ENCODE measurements at regions not wholly inside any gene's neighbourhood (a gene's known extent, or its start where the extent isn't known, plus 50 kb on each side); places are given as distances from the start of the nearest gene placed in this dataset.
A peak's percentile ranks its signal among the peaks of the same experiment; 100 is the strongest.
"Not testable (repeated sequence)": the region's sequence is repeated elsewhere in the genome, so short reads cannot be mapped to it uniquely, and the experiment has no call there.

DNA sequence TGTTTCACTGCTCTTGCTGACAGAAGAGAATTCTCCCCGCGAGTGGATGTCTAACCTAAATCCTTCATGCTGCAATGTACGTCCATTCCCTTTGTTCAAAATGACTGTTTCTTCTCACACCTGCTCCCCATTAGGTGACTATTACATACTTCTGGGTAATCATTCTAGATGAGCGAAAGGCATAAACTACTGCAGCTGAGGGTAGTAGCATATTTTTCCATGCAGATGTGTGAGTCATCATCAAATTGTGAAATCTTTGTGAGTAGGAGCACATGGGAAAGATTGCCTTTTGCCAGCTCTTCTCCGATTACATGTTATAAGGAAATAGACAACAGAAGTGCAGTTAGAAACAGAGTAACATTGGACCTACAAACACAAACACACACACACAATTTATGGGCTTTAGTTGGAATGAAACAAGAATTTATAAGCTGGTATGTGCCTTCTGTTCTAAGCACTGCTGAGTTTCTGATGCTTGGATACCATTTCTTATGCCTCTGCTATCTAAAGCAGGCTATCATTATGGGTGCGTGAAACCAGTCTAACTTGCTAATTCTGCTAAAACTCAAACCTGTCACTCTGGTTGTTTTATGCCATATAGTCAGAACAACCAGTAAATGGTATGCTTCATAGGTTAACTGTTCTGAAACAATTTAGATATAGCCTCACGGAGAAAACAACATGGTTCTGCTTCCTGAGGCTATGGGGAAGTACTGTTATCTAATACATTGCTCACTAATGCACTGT lies 346.9 kb upstream of the PSMD7 start:
- DNase-seq, result peak; percentile 71

DNA sequence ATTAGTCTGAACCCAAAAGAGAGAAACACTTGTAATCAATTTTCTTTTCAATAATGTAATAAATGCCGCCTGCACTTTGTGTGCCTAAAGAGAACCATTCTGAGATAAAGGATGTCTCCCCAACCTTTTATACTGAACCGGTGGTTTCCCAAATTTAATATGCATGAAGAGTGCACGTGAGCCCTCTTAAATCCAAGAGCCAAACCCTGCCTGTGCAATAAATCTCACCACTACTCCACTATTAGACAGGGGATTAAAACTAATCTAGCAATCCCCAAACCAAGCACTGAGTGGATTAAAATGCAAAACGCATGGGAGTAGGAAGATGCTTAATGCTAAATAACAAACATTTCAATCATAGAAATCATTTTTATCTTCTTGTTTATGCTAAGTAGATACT lies 351.0 kb upstream of the PSMD7 start:
- no peak for DNase-seq

GRCh38 chr16:73943184-73943583 lies 353.4 kb upstream of the PSMD7 start:
- not testable (repeated sequence) for DNase-seq

GRCh38 chr16:73940786-73941185 lies 355.8 kb upstream of the PSMD7 start:
- not testable (repeated sequence) for DNase-seq

DNA sequence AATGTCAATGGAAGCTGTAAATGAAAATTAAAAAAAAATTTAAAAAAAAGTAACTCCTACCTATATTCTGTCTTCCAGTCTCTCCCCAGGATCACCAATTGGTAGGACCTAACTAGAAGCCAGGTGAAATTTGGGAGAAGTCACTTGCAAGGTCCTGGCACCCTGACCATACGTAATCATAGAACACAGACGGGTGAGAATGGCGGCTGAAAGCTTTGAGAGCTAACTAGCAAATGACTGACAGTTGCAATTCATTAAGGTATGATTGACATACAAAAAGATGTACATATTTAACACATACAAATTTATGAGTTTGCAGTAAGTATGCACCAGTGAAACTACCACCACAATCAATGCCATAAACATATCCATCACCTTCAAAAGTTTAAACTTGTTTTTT lies 372.7 kb upstream of the PSMD7 start:
- DNase-seq, result no peak

DNA sequence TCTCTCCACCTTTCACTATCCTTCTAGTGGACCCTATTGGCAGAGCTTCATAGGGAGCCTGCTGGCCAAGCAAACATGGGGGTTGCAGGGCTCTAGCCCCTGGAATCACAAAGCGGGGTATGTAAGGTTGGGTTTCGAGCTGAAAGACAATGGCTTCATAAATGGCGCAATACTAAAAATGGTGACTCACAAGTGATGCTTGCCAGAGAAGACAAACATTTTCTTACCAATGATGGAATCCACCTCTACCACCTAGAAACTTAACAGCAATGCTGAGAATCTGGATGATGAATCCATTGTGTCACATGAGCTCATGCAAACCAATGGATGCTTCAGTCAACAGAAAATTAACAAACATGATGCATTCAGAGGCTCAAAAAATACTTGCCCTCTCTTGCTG lies 375.3 kb upstream of the PSMD7 start:
- no peak for DNase-seq

- DNase-seq, result no peak
Observed at GRCh38 chr16:73916829-73917594, 379.6 kb upstream of the PSMD7 start.

GRCh38 chr16:73915935-73916334 lies 380.7 kb upstream of the PSMD7 start:
- no peak for DNase-seq

GRCh38 chr16:73915140-73915539 lies 381.5 kb upstream of the PSMD7 start:
- no peak for DNase-seq

DNA sequence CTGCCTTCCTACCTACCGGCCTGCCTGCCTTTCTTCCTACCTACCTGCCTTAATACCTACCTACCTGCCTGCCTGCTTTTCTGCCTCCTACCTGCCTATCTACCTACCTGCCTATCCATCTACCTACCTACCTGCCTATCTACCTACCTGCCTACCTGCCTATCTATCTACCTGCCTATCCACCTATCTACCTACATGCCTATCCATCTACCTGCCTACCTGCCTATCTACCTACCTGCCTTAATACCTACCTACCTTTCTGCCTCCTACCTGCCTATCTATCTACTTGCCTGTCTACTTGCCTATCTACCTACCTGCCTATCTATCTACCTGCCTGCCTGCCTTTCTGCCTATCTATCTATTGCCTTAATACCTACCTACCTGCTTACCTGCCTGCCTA lies 383.8 kb upstream of the PSMD7 start:
- no peak for DNase-seq

- no peak for DNase-seq
Observed at GRCh38 chr16:73912281-73912680, 384.3 kb upstream of the PSMD7 start.

DNA sequence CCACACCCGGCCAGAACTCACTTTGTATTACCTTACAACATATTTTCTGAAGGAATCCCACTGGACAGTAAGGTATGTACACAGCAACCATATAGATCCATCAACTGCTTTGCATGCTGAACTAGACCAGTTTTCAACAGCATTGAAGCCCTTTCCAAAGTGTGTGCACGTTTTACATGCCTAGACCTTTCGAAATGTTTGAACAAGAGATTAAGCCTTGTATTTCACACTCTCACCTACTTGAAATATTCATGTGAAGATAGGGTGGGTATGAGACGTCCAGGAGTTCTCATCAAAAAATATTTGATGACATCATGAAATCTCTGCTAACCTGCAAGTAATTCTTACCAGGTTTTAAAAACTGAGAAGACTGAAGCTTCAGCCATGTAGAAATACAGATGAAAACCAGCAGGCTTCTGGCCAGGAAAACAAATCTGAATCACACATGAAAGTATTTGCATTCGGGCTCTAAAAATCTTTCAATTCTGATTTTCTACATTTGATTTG lies 387.0 kb upstream of the PSMD7 start:
- no peak for DNase-seq

- no peak for DNase-seq
Observed at GRCh38 chr16:73891129-73891542, 405.5 kb upstream of the PSMD7 start.

- DNase-seq, result no peak
Observed at GRCh38 chr16:73890186-73891128, 406.2 kb upstream of the PSMD7 start.

DNA sequence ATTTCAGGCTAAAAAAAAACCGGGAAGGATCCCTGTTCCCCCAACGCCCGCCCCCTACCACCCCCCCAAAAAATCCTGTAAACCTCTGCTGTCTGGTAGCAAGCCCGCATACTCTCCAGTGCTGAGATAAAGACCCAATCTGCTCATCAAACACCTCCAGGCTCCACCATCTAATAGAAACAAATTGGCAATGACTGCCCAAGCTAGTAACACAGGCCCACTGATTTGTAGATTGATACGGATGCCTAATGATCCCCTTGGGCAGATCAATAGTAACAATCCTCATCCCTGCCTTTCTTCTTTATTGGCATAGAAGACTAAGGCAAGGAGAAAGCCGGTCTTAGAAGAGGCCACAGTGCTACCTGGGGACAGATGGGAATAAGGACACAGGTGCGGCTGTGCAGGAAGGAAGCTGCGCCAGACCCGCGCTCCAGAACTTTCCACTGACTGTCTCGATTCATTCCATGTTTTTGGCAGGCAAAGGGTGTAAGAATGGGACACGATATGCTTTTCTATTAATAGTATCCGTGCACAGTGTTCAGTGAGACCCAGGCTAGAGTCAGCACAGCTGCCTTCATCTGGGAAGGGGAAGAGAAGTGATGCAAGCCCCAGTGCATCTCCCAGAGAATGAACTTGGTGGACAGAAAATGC lies 407.6 kb upstream of the PSMD7 start:
- DNase-seq, result no peak

DNA sequence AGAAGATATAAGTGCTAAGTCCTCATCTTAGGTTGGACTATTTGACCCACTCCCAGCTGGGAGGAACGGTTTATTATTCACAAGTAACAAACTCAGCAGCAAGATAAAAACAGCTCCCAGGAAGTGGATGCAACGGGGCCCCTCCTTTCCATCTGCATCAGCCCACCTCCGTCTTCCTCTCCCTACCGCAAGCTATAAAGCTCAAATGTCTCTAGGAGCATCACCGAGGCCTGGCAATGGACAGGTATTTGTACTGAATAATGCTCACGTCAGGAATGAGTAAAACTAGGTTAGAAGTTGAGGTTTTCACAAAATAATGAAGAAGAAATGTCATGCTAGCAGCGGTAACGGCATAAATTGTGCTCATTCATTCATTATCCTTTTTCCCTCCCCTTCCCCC lies 408.7 kb upstream of the PSMD7 start:
- no peak for DNase-seq

GRCh38 chr16:73886426-73886825 lies 410.2 kb upstream of the PSMD7 start:
- DNase-seq, result no peak

DNA sequence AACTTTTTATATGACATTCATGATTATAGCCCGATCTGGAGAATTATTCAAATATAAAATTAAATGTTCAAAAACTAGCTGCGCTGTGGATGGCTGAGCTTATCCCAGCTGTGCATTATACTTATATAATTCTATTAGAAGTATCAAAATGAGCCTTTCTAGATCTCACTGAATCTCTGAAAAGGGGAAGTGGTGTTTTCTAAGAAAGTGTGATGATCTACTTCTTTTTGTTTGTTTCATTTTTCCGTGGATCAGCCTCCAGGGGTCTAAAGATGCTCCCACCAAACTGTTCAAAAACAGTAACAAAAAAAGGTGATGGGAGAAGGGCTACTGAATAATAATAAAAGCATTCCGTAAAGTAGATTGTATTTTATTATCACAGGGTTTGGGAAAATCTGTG lies 411.3 kb upstream of the PSMD7 start:
- DNase-seq, result no peak

- no peak for DNase-seq
Observed at GRCh38 chr16:73883841-73884240, 412.8 kb upstream of the PSMD7 start.

- DNase-seq, result no peak
Observed at GRCh38 chr16:73883126-73883525, 413.5 kb upstream of the PSMD7 start.

DNA sequence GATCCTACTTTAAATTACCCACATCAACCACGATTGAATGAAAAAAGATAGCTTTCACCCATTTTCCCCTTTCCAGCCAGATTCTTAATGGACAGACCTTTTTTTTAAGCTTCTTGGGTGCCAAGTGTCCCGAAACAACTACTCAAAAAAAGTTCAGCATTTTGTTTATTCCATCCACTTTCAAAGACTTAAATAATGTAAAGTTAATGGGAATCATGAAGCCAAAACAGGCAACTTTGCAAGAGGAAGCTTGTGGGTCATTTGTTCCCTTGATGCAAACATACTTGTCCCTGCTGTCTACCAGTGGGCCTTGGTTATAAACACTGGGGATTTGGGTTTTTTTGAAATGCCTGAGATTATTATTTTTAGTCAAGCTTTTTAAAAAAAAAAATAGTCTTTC lies 414.0 kb upstream of the PSMD7 start:
- no peak for DNase-seq

- no peak for DNase-seq
Observed at GRCh38 chr16:73882033-73882432, 414.6 kb upstream of the PSMD7 start.

GRCh38 chr16:73879621-73880020 lies 417.0 kb upstream of the PSMD7 start:
- no peak for DNase-seq
